ENCODE measurements at regions not wholly inside any gene's neighbourhood (a gene's known extent, or its start where the extent isn't known, plus 50 kb on each side); places are given as distances from the start of the nearest gene placed in this dataset.

DNA sequence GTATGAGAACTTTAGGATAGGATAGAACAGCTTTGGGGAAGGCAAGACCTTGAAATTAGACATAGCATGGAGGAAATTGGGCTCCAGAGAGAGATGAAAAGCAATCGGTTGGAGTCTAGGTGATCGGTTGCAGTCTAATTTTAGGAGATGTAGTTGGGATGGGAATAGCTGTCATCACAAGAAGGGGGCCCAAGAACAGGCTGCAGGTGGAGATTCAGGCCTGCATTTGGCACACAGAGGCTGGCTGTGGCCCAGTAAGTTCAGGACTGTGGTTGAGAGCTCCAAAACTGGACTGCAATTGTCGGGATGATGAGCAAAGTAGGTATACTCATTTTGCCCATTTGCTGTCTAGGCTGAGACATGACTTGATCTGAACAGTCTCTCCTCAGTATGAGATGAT is 301.3 kb upstream of the B3GALT2 start:
- DNase-seq (no peak), ATAC-seq (no peak)
- Histone ChIP-seq H3K27me3 (no peaks in the 10 kb centered on the region), H3K9me3 (peaks cover 0 to 6% of the 10 kb centered on the region in 2 donors), H3K4me1 (no peaks in the 10 kb centered on the region), H3K27ac (no peak overlapping the region), H3K4me3 (no peak overlapping the region), H3K36me3 (no peaks in the 10 kb centered on the region)
- intact Hi-C loops (cut with DNase I), result no loop called here
- TF ChIP-seq, protein P1, sequence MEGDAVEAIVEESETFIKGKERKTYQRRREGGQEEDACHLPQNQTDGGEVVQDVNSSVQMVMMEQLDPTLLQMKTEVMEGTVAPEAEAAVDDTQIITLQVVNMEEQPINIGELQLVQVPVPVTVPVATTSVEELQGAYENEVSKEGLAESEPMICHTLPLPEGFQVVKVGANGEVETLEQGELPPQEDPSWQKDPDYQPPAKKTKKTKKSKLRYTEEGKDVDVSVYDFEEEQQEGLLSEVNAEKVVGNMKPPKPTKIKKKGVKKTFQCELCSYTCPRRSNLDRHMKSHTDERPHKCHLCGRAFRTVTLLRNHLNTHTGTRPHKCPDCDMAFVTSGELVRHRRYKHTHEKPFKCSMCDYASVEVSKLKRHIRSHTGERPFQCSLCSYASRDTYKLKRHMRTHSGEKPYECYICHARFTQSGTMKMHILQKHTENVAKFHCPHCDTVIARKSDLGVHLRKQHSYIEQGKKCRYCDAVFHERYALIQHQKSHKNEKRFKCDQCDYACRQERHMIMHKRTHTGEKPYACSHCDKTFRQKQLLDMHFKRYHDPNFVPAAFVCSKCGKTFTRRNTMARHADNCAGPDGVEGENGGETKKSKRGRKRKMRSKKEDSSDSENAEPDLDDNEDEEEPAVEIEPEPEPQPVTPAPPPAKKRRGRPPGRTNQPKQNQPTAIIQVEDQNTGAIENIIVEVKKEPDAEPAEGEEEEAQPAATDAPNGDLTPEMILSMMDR (IDR thresholded peaks at IDR 0.05), result no peak

DNA sequence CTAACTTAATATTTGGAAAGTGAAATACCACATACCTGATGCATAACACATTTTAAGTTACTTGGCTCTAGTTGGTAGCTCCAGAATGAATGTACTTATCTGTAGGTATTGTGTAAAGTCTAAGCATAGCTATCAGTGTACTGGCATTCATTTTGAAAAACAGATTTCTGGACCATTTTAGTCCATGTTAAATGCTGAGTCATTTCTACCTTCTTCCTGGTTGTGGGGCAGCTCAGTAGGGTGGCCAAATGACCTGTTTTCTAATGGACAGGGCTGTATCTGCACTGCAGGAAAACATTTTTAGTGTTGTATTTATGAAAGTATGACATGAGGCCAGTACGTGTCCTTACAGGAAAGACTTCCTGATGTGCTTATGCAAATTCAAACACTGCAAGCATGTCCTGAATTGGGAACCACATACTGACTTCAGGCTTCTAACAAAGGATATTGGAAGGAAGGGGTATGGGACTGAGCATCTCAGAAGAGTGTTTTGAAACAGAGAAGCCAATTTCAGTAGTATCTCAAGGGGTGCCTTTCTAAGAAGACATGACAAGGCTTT is 300.3 kb upstream of the B3GALT2 start:
- TF ChIP-seq, protein P1 (IDR thresholded peaks at IDR 0.05), result no peak
- H3K36me3 ChIP-seq, result no peaks in the 10 kb centered on the region
- intact Hi-C loops (cut with DNase I), result no loop called here
- DNase-seq, result no peak
- ATAC-seq, result no peak
- no peak overlapping the region for H3K27ac ChIP-seq
- no peak overlapping the region for H3K4me3 ChIP-seq
- no peaks in the 10 kb centered on the region for H3K4me1 ChIP-seq
- H3K27me3 ChIP-seq, result no peaks in the 10 kb centered on the region
- H3K9me3 ChIP-seq, result peaks cover 0 to 6% of the 10 kb centered on the region in 2 donors

DNA sequence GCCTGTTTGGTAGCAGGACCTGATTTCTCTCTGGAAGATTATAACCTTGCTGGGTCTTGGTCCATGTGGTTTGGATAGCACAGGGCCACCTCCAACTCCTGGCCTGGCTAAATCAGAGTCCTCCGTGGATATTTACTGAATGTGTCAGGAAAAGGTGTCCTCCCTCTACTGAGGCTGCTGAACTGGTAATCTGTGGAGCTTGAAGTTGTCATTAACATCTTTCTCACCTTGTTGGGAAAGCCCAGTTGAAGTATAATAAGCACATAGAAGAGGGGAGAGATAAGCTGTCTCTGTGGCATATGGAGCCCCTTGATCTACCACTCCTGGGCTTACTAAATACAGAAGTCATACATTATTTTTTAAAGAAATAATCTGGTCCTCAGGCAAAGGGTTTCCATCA is 294.3 kb upstream of the B3GALT2 start:
- no peak overlapping the region for H3K4me3 ChIP-seq
- TF ChIP-seq, protein P1 (IDR thresholded peaks at IDR 0.05), result no peak
- H3K4me1 ChIP-seq, result no peaks in the 10 kb centered on the region
- H3K36me3 ChIP-seq, result no peaks in the 10 kb centered on the region
- H3K27me3 ChIP-seq, result no peaks in the 10 kb centered on the region
- DNase-seq (no peak), ATAC-seq (no peak)
- H3K9me3 ChIP-seq, result peaks cover 0 to 4% of the 10 kb centered on the region in 2 donors
- no peak overlapping the region for H3K27ac ChIP-seq
- intact Hi-C loops (cut with DNase I), result no loop called here

DNA sequence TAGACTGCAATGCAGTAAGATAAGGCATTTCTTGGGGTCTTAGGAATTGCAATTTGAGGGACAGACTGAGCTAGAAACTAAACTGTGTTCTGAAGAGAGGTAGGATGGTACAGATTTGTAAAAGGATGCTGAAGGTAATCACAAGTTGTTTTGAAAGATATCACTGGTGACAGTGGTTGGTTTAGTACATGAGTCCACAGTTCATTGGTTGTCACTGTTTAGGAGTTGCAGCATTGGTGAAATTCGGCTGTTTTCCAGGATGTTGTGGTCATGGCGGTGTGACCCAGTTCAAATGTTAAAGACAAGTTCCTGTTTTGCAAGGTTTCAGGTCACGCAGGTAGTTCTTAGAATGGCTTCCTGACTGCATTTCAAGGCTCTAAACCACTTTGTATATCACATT is 292.8 kb upstream of the B3GALT2 start:
- Histone ChIP-seq H3K27ac (no peak overlapping the region), H3K4me3 (no peak overlapping the region), H3K4me1 (no peaks in the 10 kb centered on the region), H3K27me3 (no peaks in the 10 kb centered on the region), H3K36me3 (no peaks in the 10 kb centered on the region), H3K9me3 (no peaks in the 10 kb centered on the region)
- intact Hi-C loops (cut with DNase I), result no loop called here
- ATAC-seq, result no peak
- DNase-seq, result peak in 1 of 4 donors; percentile 31
- TF ChIP-seq, protein P1 (IDR thresholded peaks at IDR 0.05), result no peak

DNA sequence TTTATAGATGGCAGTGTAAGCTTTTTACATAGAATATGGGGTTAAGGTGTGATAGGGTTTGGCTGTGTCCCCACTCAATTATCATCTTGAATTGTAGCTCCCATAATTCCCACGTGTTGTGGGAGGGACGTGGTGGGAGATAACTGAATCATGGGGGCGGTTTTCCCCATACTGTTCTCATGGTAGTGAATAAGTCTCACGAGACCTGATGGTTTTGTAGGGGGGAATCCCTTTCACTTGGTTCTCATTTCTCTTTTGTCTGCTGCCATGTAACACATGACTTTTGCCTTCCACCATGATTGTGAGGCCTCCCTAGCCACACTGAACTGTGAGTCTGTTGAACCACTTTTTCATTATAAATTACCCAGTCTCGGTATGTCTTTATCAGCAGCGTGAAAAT is 290.3 kb upstream of the B3GALT2 start:
- Histone ChIP-seq H3K4me1 (no peaks in the 10 kb centered on the region), H3K27ac (no peak overlapping the region), H3K27me3 (no peaks in the 10 kb centered on the region), H3K4me3 (no peak overlapping the region), H3K9me3 (no peaks in the 10 kb centered on the region), H3K36me3 (no peaks in the 10 kb centered on the region)
- ATAC-seq, result no peak
- DNase-seq, result no peak
- TF ChIP-seq, protein P1 (IDR thresholded peaks at IDR 0.05), result no peak
- intact Hi-C loops (cut with DNase I), result no loop called here

Measured in left lung (tissue), 4 donors.